DMS 273 (cell line): ENCODE measurements at regions not wholly inside any gene's neighbourhood (a gene's known extent, or its start where the extent isn't known, plus 50 kb on each side); places are given as distances from the start of the nearest gene placed in this dataset.
A peak's percentile ranks its signal among the peaks of the same experiment; 100 is the strongest.

Source experiments
- DNase-seq: peaks from one replicate; lab custom pipeline; 2025; ENCODE audit not compliant: unreplicated experiment; lab: John Stamatoyannopoulos, UW

GRCh38 chr5:74956278-74956677, 90.1 kb upstream of the FAM169A start:
- no peak for DNase-seq

DNA sequence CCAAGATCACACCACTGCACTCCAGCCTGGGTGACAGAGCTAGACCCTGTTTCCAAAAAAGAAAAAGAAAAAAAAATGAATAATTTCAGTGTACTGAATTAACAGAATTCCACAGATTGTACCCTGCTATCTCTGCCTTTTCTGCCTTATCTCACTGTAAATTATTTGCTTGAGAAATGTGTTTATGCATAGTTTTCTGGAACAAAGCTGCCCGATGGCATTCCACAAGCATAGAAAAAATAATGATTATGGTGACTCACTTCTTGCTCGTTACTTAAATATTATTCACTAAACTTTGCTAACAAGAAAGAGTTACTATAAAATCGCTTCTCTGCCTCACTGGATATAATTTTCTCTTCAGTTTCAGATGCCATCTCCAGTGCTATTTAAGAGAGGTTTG, 88.7 kb upstream of the FAM169A start:
- no peak for DNase-seq

DNA sequence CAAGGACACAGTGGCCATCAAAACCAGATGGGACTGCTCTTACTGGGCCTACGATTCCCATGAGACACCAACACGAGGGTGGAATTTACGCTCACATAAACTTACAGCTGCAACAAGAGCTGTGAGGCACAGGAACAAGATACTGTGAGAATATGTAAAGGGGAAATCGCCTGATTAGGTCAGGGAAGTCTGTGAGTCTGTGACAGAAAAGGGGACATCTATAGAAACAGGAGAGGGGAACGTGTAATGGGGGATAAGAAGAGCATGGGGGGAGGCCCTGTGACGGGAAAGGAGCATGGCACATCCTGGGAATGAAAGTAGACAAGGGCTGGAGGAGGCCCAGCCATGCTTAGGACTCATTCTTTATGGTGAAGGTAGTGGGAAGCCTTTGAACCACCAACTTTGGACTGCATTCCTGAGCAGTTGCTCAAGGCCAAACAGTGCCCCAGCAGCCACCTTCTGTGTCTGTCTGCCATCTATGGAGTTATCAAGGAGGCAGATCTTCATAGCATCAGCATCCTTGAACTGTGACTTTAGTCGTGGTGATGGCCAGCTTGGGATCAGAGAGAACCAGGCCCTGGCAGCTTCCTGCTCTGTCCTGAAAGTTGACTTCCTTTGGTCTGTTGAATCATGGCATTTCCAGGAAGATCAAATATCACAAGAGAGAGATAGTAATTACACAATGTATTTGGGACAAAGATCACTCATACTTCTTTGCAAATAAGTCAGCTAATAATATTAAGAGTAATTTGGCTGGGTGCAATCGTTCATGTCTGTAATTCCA, 87.9 kb upstream of the FAM169A start:
- no peak for DNase-seq

GRCh38 chr5:74953554-74953936, 87.4 kb upstream of the FAM169A start:
- DNase-seq, result no peak

DNA sequence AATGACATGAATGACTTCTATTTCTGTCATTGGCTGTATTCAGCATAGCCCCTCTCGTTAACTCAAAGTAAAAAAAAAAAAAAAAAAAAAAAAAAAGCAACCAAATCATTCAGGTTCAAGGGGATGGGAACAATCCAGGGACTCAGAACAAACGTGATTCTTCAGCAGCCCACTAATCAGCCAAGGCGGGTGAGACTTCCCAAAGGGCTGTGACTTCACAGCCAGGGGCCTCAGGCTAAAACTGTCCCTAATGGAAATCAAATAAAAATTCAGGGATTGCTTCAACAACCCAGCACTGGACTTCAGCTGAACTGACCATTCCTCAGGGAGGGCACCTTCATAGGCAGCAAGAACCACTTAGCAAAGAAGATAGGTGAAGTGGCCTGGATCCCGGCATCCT, 86.2 kb upstream of the FAM169A start:
- DNase-seq, result no peak

DNA sequence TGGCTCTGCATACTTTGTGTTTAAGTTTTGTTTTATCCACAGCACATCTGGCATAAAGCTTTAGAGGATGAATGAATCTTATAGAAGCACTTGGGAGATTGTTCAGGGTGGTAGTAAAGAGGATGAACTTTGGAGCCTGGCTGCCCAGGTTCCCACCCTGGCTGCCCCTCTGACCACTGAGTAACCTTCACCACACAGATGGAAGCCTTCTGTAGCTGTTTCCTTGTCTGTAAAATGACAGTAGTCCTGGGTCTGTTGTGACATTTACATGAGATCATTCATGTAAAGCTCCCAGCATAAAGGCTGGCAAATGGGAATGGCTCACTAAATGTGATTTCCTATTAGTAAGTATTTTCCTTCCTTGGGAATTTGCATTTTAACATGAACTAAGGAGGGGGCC, 85.7 kb upstream of the FAM169A start:
- no peak for DNase-seq

DNA sequence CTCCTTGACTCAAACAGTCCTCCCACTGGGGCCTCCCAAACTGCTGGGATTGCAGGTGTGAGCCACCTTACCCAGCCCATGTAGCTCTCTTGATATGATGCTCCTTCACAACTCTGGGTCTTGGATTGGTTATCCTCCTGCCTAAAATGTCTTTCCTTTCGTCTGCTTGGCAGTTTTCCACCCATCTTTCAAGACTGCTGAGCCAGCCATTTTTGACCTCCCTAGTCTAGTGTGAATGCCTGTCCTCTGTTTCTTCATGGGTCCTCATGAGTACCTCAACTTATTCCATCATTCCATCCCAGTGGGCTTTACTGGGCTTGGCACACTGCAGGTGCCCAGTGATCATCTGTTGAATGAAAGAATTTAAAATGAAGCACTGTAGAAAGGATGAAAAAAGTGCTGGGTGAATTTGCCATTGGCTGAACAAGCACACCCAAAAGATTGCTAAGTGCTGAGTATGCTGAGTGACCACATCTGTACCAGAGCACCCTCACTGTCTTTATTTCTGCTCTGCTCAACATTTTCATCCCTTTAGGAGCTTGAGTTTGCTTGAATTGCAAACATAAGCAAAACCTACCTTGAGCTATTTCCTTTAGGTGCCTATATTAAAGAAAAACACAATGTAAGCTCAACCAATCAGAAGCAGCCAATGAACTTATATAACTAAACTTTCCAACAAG, 84.8 kb upstream of the FAM169A start:
- no peak for DNase-seq

GRCh38 chr5:74949976-74950375, 83.8 kb upstream of the FAM169A start:
- DNase-seq, result no peak

- no peak for DNase-seq
These were observed 81.9 kb upstream of the FAM169A start for GRCh38 chr5:74948031-74948546.

GRCh38 chr5:74946471-74946870, 80.3 kb upstream of the FAM169A start:
- no peak for DNase-seq

GRCh38 chr5:74945561-74946165, 79.5 kb upstream of the FAM169A start:
- DNase-seq, result no peak

- DNase-seq, result peak; percentile 30
These were observed 77.7 kb upstream of the FAM169A start for GRCh38 chr5:74943905-74944304.

GRCh38 chr5:74942622-74943286, 76.6 kb upstream of the FAM169A start:
- no peak for DNase-seq

DNA sequence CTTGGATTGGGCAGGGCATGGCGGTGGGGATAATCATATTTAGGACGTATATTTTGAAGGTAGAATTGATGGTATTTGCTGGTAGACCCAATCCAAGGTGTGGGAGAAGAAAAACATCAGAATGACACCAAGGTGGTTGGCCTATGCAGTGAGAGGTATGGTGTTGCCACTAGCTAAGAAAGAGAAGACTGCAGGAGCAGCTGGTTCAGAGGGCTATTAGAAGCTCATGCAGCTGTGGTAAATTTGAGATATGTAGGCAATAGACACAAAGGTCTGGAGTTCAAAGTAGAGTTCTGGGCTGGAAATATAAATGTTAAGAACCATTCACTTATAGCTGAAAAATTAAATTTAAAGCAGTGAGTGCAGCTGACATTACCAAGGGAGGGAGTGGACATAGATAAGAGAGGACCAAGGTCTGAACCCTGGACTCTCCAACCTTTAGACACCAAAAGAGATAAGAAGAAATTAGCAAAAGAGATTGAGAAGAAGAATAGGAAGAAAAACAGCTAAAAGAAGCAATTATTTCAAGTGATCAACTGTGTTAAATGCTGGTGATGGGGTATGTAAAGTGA, 74.7 kb upstream of the FAM169A start:
- DNase-seq, result no peak

- no peak for DNase-seq
These were observed 72.2 kb upstream of the FAM169A start for GRCh38 chr5:74938250-74938933.

DNA sequence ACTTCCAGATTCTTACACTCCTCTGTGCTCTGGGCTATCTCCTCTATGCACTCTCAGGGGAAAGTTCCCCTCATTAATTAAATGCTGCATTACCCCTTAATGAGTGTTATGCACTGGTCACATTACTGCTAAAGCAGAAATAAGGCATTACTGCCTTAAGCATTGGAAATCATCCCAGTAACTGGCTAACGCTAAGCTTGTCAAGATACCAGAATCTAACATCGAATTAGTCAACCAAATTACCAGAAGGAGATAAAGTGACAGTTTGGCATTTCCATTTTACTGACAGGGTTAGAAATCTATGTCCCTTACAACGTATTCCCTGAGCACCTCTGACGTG, 69.5 kb upstream of the FAM169A start:
- no peak for DNase-seq

DNA sequence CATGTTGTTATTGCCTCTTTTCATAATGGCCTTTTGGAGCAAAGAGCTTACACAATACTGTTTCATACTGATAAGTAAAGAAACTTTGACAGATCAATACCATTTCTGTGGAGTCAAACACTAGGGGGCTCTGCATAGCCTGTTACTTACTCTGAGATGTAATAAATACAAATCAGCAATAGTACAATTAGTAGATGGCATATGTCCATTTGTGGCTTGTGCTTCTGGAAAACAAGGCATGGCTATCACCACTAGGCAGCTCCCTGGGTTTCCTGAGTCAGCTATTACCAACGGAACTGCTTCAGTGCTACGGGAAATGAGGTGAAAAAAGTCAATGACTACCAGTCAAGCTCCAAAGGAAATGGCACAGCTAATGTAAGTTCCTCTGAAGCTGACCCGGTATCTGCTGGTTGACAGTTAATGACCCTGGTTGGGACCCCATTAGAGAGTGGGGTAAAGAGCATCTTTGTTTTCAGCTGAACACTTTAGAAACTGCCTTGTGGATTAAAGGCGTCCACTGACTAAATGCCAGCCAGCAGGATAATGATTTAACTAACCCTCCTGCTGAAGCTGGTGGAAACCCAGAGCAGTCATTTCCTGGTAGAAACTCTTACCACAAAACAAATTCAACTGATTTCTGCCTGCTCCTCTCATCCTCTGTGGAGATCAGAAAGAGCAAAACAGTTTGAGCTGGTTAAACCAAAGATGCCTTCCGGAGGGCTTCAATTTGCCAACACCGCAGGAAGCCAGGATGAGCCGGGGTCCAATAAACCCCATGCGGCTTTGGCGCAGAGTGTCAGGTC, 69.0 kb upstream of the FAM169A start:
- peak; percentile 42 for DNase-seq

GRCh38 chr5:74927336-74927735, 61.1 kb upstream of the FAM169A start:
- DNase-seq, result no peak

DNA sequence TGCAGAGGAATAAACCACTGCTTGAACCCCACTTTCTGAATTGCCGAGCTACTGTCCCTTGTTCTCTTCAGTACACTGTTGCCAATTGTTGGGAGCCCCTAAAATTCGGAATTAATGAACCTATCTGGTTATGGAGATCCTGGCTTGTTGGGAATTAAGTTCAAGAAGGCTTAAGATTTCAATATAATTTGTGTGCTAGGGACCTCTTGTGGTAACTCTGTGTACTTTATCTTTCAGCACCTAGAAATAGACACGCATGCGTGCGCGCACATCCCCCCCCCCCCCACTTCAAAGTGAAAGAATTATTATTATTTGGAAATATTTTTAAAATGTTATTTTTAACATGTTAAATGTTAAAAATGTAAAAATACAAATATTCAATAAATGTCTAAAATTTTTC, 53.3 kb upstream of the FAM169A start:
- DNase-seq, result peak; percentile 73

GRCh38 chr5:74919041-74919440, 52.9 kb upstream of the FAM169A start:
- no peak for DNase-seq
